ENCODE measurements at regions not wholly inside any gene's neighbourhood (a gene's known extent, or its start where the extent isn't known, plus 50 kb on each side); places are given as distances from the start of the nearest gene placed in this dataset.

GRCh38 chr6:14927398-14927797 is 318.5 kb upstream of the JARID2 start:
- DNase-seq = no peak

GRCh38 chr6:14929291-14929690 is 316.6 kb upstream of the JARID2 start:
- DNase-seq = no peak

GRCh38 chr6:14930366-14930989 is 315.4 kb upstream of the JARID2 start:
- no peak for DNase-seq

- no peak for DNase-seq
Measured at GRCh38 chr6:14932485-14933182, 313.2 kb upstream of the JARID2 start.

- DNase-seq = no peak
Measured at GRCh38 chr6:14933183-14933544, 312.7 kb upstream of the JARID2 start.

- no peak for DNase-seq
Measured at GRCh38 chr6:14934013-14934412, 311.9 kb upstream of the JARID2 start.

- no peak for DNase-seq
Measured at GRCh38 chr6:14934844-14935243, 311.0 kb upstream of the JARID2 start.

- no peak for DNase-seq
Measured at GRCh38 chr6:14936861-14937260, 309.0 kb upstream of the JARID2 start.

- DNase-seq = no peak
Measured at GRCh38 chr6:14943116-14943515, 302.8 kb upstream of the JARID2 start.

- DNase-seq = no peak
Measured at GRCh38 chr6:14944593-14944992, 301.3 kb upstream of the JARID2 start.

GRCh38 chr6:14945461-14946185 is 300.2 kb upstream of the JARID2 start:
- no peak for DNase-seq

- no peak for DNase-seq
Measured at GRCh38 chr6:14946753-14947152, 299.1 kb upstream of the JARID2 start.

- DNase-seq = no peak
Measured at GRCh38 chr6:14948586-14949245, 297.2 kb upstream of the JARID2 start.

GRCh38 chr6:14950103-14950969 is 295.5 kb upstream of the JARID2 start:
- no peak for DNase-seq

GRCh38 chr6:14950970-14951276 is 294.9 kb upstream of the JARID2 start:
- no peak for DNase-seq

GRCh38 chr6:14951704-14952103 is 294.2 kb upstream of the JARID2 start:
- no peak for DNase-seq

GRCh38 chr6:14953836-14954235 is 292.0 kb upstream of the JARID2 start:
- no peak for DNase-seq

- no peak for DNase-seq
Measured at GRCh38 chr6:14957355-14958059, 288.4 kb upstream of the JARID2 start.

GRCh38 chr6:14959324-14959885 is 286.5 kb upstream of the JARID2 start:
- DNase-seq = no peak

- DNase-seq = no peak
Measured at GRCh38 chr6:14964556-14965270, 281.2 kb upstream of the JARID2 start.

- DNase-seq = no peak
Measured at GRCh38 chr6:14965424-14966075, 280.3 kb upstream of the JARID2 start.

Measured in stimulated activated naive CD4-positive, alpha-beta T cell (primary cell).